Duodenal mucosa (tissue), 2 donors: ENCODE measurements at regions not wholly inside any gene's neighbourhood (a gene's known extent, or its start where the extent isn't known, plus 50 kb on each side); places are given as distances from the start of the nearest gene placed in this dataset.

ENCODE experiments used
- H3K27ac ChIP-seq: one replicate; pipeline ENCODE4 v1.7.0; 2013; ENCODE audit warnings: low read depth, low read length
- H3K27me3 ChIP-seq, 2 donors: one replicate each; pipeline ENCODE4 v1.7.0; 2013; ENCODE audit warnings: low read length in 2 of 2, control low read depth in 1 of 2; ENCODE audit not compliant: insufficient read depth in 2 of 2, control insufficient read depth in 1 of 2
- H3K36me3 ChIP-seq, 2 donors: one replicate each; pipeline ENCODE4 v1.7.0; 2013; ENCODE audit warnings: low read length in 2 of 2, control low read depth in 1 of 2; ENCODE audit not compliant: insufficient read depth in 2 of 2, control insufficient read depth in 1 of 2
- H3K4me1 ChIP-seq, 2 donors: one replicate each; pipeline ENCODE4 v1.7.0; 2013; ENCODE audit warnings: low read length in 2 of 2, control low read depth in 1 of 2; ENCODE audit not compliant: insufficient read depth in 2 of 2, control insufficient read depth in 1 of 2
- H3K4me3 ChIP-seq, 2 donors: one replicate each; pipeline ENCODE4 v1.7.0; 2013; ENCODE audit warnings: low read length in 2 of 2, low read depth in 1 of 2
- H3K9ac ChIP-seq, 2 donors: one replicate each; pipeline ENCODE4 v1.7.0; 2013; ENCODE audit warnings: low read length in 2 of 2, low read depth in 1 of 2
- H3K9me3 ChIP-seq, 2 donors: one replicate each; pipeline ENCODE4 v1.7.0; 2013; ENCODE audit warnings: low read length in 2 of 2, control low read depth in 1 of 2; ENCODE audit not compliant: control insufficient read depth in 1 of 2

- H3K9me3 ChIP-seq: no peaks in the 10 kb centered on the region
- H3K27me3 ChIP-seq: peaks cover 3 to 5% of the 10 kb centered on the region in 2 donors
- H3K4me3 ChIP-seq: no peak overlapping the region
- no peak overlapping the region for H3K9ac ChIP-seq
- no peak overlapping the region for H3K27ac ChIP-seq
- H3K36me3 ChIP-seq: no peaks in the 10 kb centered on the region
- no peaks in the 10 kb centered on the region for H3K4me1 ChIP-seq
Observed at GRCh38 chr20:1720226-1720625, 62.6 kb upstream of the SIRPG start.

GRCh38 chr20:1718604-1719384 is 61.2 kb upstream of the SIRPG start:
- no peak overlapping the region for H3K4me3 ChIP-seq
- H3K27me3 ChIP-seq: peaks cover 3 to 5% of the 10 kb centered on the region in 2 donors
- H3K9me3 ChIP-seq: no peaks in the 10 kb centered on the region
- no peaks in the 10 kb centered on the region for H3K36me3 ChIP-seq
- H3K27ac ChIP-seq: no peak overlapping the region
- no peaks in the 10 kb centered on the region for H3K4me1 ChIP-seq
- H3K9ac ChIP-seq: no peak overlapping the region

- Histone ChIP-seq H3K4me3 (no peak overlapping the region), H3K36me3 (no peaks in the 10 kb centered on the region), H3K27ac (no peak overlapping the region)
Observed at GRCh38 chr20:1712634-1713624, 55.4 kb upstream of the SIRPG start.

DNA sequence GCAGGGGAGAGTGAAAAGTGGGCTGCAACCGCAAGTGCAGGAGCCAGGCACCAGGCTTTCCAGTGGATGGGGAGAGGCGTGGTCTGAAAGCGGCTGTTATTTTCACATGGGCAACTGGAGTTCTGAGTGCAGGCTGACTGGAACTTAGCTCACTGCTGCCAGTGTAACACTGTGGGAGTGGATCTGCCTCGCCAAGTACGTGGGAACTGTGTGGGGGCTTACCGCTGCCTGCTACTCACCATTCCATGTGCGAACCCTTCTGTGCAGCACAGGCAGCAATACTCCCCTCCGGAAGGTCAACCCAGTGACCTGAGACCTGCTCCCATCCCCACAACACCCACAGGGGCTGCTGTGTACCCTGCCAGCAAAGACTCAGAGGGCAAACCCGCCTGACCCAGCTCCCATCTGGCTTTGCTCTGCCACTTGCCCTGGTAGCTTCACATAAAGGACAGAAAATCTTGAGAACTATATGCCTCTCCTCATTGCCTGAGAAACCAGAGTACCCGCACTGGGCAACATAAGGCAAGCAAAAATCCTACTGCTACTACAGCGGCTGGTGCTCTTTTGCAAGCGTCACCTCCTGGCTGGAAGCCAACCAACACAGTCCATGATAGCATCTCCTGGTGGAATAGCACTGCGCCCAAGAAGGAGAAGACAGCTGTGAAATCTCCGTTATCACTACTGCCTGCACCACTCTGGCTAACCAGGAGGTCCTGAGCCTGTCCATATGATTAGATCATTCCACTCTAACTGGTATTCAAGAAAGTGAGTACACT is 54.4 kb upstream of the SIRPG start:
- Histone ChIP-seq H3K27me3 (peaks cover 0 to 3% of the 10 kb centered on the region in 2 donors), H3K9ac (no peak overlapping the region), H3K36me3 (no peaks in the 10 kb centered on the region), H3K4me3 (no peak overlapping the region), H3K9me3 (no peaks in the 10 kb centered on the region), H3K27ac (no peak overlapping the region), H3K4me1 (no peaks in the 10 kb centered on the region)

More at GRCh38 chr20:1712634-1713624, 55.4 kb upstream of the SIRPG start:
- Histone ChIP-seq H3K9ac (no peak overlapping the region), H3K9me3 (no peaks in the 10 kb centered on the region), H3K27me3 (peaks cover 0 to 5% of the 10 kb centered on the region in 2 donors), H3K4me1 (no peaks in the 10 kb centered on the region)

GRCh38 chr20:1711266-1711665 is 53.7 kb upstream of the SIRPG start:
- Histone ChIP-seq H3K4me1 (no peaks in the 10 kb centered on the region), H3K9ac (no peak overlapping the region), H3K4me3 (no peak overlapping the region), H3K27me3 (peaks cover 0 to 3% of the 10 kb centered on the region in 2 donors), H3K9me3 (no peaks in the 10 kb centered on the region), H3K36me3 (no peaks in the 10 kb centered on the region), H3K27ac (no peak overlapping the region)

- no peak overlapping the region for H3K27ac ChIP-seq
- H3K9ac ChIP-seq: no peak overlapping the region
- H3K4me3 ChIP-seq: no peak overlapping the region
- no peaks in the 10 kb centered on the region for H3K36me3 ChIP-seq
- peaks cover 0 to 3% of the 10 kb centered on the region in 2 donors for H3K27me3 ChIP-seq
- H3K9me3 ChIP-seq: no peaks in the 10 kb centered on the region
- H3K4me1 ChIP-seq: no peaks in the 10 kb centered on the region
Observed at GRCh38 chr20:1710484-1710883, 52.9 kb upstream of the SIRPG start.

DNA sequence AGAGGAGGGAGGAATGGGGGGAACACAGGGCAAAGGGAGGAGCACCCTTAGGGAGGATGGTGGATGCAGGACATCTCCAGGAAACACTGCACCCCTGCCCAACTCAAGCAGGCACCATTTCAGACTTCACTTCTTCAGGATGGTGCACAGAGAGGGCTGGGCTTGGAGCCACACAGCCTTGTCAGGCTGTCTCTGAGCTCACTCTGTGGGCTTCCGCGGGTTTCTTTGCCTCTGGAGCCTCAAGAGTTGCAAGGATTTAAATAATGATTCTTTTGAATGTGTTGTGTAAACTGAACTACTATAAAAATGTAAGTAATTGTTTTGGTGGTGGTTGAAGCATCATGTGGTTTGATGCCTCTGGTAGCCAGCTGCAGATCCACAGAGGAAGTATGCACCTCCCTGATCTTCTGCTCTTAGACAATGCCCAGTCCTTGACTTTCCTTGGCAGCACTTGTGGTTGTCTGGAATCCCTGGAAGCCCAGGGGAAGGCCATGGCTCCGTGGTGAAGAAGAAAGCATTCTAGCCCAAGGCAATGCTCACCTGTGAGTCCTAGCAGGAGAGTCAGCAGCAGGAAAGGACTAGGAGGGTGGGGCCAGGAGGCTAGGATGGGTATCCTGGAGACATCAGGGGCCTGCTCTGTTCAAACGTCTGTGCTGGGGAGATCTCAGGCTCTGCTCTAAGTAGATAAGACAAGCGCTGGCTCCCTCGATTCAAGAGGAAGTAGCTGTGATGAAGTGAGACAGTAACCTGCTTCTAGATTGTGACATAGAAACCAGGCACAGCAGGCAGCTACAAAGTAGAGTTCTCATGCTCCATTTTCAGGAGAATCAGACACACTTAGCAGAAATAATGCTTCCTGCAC is 50.2 kb upstream of the SIRPG start:
- Histone ChIP-seq H3K4me1 (no peaks in the 10 kb centered on the region), H3K9ac (no peak overlapping the region), H3K27ac (no peak overlapping the region), H3K27me3 (peaks cover 0 to 3% of the 10 kb centered on the region in 2 donors), H3K9me3 (no peaks in the 10 kb centered on the region), H3K36me3 (no peaks in the 10 kb centered on the region), H3K4me3 (no peak overlapping the region)
